GM21825 (cell line): ENCODE measurements at regions not wholly inside any gene's neighbourhood (a gene's known extent, or its start where the extent isn't known, plus 50 kb on each side); places are given as distances from the start of the nearest gene placed in this dataset.

Experiments
- ATAC-seq: cut with Tn5 transposase; IDR thresholded peaks from one replicate; pipeline ENCODE4 v1.9.1; 2021; ENCODE audit warnings: mild to moderate bottlenecking, moderate library complexity; ENCODE audit not compliant: unreplicated experiment

DNA sequence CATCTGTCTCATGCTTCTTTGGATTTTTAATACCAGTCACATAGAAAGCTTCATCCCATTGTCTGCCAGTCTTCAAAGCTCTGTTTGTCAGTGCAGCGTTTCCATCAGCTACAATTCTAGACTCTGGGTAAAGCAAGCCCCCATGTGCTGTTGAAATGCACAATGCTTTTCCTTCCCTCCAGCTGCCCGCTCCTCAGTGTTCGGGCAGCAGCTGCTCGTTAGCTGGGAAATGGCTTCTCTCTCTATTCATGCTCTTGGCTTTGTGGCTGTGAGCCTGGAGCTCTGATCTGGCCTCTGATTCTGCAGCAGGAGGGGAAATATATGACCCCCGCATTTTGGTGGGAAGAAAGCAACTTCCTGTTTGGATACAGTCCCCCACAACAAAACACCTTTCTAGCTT, 213.0 kb upstream of the CDYL start:
- ATAC-seq = no peak

DNA sequence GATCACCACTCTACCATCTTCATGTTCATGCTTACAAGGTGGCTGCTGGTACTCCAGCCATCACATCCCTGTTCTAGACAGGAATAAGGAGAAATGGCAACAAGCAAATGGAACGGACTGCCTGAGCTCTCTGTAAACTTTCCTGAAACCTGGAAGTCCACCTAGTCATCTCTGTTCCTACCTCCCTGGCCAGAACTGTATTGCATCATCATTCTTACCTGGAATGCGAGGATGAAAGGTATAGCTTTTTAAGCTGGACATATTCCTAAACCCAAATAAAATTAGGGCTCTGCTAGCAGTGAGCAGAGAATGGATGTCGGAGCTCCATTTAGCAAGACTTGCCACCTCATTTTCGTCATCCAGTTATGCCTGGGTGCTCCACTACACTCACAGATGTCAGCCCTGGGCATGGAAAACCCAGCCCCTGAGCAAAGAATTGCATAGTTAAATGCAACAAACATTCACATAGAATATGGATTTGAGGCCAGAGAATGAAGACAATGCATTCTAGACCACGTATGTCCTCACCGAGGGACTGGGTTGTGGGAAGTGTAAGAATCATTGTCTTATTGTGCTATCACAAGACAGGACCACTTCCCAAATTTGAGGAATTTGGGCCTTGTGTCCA, 214.3 kb upstream of the CDYL start:
- no peak for ATAC-seq

GRCh38 chr6:4561078-4561435, 215.1 kb upstream of the CDYL start:
- no peak for ATAC-seq

- ATAC-seq = no peak
These were observed 215.8 kb upstream of the CDYL start for GRCh38 chr6:4560221-4561077.

GRCh38 chr6:4559281-4559875, 216.8 kb upstream of the CDYL start:
- ATAC-seq = no peak

- no peak for ATAC-seq
These were observed 221.6 kb upstream of the CDYL start for GRCh38 chr6:4554645-4555044.

DNA sequence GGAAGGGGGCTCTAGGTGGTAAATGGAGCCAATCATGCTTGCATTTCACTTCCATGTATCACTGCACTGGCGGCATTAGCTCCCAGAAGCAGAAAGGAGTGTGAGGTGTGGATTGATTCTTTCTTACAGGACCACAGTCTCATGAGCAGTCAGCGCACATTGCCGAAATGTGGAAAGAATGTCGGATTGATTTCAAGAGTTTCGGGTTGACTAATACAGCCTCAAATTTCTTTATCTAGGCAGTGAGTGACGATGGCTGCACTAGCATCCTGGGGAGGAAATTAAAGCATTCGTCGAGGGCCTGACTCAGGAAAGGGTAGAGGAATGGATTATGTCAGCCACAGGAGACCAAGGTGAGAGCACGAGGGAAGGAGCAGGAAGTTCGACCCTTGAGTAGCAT, 222.8 kb upstream of the CDYL start:
- ATAC-seq = no peak

- ATAC-seq = no peak
These were observed 226.0 kb upstream of the CDYL start for GRCh38 chr6:4550227-4550597.

- ATAC-seq = no peak
These were observed 226.5 kb upstream of the CDYL start for GRCh38 chr6:4549556-4550226.

GRCh38 chr6:4545893-4546292, 230.3 kb upstream of the CDYL start:
- no peak for ATAC-seq

DNA sequence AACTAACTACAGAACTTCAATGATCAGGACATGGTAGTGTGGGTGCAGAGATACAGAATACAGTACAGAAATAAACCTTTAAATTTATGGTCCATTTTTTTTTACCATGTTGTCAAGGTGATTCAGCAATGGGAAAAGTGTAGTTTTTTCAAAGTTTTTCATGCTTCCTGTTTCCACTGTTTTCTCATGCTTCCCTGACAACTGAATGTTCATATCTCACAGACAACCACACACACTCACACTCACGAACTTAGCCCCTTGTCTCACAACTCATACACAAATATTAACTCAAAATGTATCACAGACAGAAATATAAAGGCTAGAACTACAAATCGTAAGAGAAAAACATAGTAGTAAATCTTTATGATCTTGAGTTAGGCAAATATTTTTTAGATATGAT, 232.6 kb upstream of the CDYL start:
- ATAC-seq = no peak

- ATAC-seq = no peak
These were observed 242.6 kb upstream of the CDYL start for GRCh38 chr6:4533576-4533975.

DNA sequence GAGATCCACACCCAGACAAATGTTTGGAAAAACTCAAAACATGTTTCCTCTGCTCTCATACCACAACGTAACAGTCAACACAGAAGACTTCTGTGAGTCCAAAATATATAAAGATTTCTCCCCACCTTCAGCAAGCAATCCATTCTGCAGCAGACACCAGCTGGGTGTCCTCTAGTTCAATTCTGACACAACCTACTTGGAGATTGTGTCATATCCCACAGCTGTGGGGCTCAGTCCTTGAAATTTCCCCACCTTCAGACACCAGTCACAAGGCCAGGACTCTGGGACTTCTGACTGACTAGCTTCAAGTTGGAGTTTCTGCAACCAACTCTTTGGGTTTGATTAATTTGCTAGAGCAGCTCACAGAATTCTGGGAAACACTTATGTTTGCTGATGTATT, 244.8 kb upstream of the CDYL start:
- ATAC-seq = no peak

GRCh38 chr6:4522453-4522852, 253.8 kb upstream of the CDYL start:
- ATAC-seq = no peak

GRCh38 chr6:4521070-4521469, 255.1 kb upstream of the CDYL start:
- ATAC-seq = no peak

GRCh38 chr6:4518506-4518905, 257.7 kb upstream of the CDYL start:
- no peak for ATAC-seq

DNA sequence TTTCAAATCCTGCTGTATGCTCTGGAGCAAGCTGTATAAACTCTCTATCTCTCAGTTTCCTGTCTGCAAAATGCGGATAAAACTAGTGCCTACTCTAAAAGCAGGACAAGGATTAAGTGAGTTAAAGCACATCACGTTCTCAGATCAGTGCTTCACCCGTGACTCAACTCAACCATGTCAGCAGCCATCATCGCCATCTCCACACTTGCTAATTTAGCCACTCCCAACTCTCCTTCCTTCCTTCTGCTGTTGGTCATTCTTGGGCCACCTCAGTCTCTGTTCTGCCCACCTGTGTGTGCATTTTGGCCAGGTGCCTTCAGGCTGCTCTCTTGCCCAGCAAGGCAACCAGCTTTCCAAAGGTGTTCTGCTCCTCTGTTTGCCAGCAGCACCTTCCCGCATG, 260.0 kb upstream of the CDYL start:
- ATAC-seq = no peak

GRCh38 chr6:4513561-4513960, 262.6 kb upstream of the CDYL start:
- no peak for ATAC-seq

- no peak for ATAC-seq
These were observed 264.1 kb upstream of the CDYL start for GRCh38 chr6:4512051-4512471.

GRCh38 chr6:4511641-4512020, 264.6 kb upstream of the CDYL start:
- ATAC-seq = no peak

DNA sequence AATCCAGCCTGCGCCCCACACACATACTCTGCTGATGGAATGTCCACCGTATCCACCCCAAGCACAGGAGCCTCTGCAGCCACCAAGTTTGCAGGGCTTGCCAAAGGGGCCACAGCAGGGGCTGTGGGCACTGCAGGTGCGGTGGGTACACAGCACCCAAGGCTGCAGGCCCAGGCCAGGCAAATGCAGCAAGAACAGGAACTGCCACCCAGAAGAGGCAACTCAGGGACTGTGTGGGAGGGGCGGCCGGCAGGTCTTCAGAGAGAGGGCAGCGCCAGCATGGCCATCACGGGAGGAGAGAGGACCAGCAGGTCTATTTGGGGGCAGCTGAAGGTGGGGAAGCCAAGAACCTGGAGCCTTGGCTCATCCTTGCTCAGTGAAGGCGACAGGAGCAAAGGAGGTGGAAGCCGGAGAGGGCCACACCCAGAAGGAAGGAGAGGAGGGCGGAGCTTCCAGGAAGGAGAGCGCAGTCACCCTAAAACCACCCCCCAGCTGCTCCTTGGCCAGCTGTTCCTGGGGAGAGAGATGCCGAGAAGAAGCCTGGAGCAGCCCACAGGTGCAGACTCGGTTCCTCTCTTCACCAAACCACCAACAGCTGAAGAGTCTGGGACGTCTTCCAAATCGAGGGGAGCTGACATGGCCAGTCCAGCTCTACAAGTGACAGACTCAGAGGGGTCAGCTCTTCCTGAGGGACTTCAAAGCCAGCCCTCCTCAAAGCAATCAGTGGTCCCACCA, 265.1 kb upstream of the CDYL start:
- no peak for ATAC-seq
